SIG-M5 (cell line): ENCODE measurements at regions not wholly inside any gene's neighbourhood (a gene's known extent, or its start where the extent isn't known, plus 50 kb on each side); places are given as distances from the start of the nearest gene placed in this dataset.

ENCODE experiments used
- DNase-seq: peaks from one replicate; lab custom pipeline; 2025; lab: John Stamatoyannopoulos, UW

DNA sequence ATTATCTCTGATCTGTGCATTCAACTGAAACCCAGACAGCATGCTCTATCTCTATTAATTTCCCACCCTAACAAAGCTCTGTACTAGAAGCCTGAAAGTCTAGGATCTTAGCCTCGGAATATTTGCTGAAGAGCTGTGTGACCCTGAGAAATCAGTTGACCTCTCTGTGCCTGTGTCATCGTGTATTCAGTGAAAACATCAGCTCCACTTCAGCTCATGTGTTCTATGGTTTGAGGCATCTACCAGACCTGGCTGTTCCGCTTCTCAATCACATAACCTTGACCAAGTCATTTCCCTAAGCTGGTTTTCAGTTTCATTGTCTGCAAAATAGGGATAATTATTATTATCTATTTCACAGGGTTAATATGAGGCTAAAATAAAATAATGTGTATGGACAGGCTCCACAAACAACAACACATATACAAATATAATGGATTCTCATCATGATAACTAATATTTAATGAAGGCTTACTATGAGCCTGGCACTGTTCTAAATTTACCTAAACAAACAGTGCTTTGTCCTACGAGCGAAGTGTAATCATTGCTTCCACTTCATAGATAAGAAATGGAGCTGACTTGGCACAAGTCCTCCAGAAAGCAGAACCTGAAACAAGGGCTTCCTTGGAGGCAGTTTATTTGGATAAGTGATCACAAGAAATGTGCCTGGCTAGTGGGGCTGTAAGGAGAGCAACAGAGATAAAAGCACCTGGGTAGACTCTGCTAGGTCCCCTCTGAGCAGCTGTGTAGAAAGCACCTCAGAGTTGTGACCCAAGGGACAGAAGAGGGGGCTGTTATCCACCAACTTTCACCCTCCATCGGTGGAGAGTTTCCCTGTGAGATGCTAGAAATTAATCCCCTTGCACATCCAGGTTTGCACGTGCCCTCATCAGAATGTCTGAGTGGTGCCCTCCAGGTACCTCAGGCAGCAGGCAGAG is 356.9 kb downstream of the RAB28 start:
- DNase-seq, result no peak

DNA sequence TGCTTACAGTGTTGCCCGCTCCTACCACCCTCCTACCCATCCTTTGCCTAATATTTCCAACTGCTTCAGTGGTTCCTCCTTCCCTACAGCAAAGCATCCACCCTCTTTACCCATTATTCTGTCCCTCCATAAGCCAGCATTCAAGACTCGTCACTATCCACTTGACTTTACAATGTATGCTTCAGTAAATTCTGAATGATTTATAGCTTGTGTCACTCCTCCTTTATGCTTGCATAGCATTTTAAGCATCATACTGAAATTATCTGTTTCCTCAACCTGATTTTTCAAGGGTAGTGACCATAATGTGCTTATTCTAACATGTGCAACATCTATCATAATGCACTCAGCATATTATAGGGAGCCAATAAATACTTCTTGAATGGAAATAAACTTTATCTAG is 365.5 kb downstream of the RAB28 start:
- DNase-seq, result no peak

DNA sequence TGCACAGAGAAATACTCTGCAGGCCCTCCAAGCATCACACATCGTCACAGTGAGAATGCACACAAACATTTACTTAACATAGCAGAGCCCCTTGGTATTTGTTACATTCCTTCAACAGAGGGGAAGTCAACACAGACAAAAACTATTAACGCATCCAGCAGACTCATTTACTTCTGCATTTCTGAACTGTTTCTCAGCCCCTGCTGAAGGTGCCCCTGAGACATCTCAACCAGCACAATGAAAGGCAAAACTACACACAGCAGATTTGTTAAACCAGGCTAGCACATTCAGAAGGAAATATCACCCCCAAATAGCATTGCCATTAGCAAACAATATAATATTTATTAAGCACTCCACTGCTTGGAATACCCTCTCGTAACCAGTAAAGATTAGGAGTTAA is 367.0 kb downstream of the RAB28 start:
- DNase-seq, result no peak

GRCh38 chr4:13112030-13112429 is 372.1 kb downstream of the RAB28 start:
- DNase-seq, result no peak

DNA sequence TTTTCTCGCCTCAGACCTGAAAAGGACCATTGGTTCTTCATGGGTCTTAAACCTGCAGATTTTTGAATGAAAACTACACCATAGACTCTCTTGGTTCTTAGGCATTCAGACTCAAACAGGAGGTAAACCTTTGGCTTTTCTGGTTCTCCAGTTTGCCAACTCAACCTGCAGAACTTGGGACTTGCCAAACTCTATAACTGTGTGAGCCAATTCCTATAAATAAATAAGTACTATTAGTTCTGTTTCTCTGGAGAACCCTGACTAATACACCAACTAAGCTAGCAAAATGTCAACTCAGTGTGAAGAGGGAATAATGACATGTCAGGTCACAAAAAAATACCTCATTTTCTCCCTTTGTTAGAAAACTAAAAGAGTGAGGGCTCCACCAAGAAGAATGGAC is 374.6 kb downstream of the RAB28 start:
- no peak for DNase-seq

DNA sequence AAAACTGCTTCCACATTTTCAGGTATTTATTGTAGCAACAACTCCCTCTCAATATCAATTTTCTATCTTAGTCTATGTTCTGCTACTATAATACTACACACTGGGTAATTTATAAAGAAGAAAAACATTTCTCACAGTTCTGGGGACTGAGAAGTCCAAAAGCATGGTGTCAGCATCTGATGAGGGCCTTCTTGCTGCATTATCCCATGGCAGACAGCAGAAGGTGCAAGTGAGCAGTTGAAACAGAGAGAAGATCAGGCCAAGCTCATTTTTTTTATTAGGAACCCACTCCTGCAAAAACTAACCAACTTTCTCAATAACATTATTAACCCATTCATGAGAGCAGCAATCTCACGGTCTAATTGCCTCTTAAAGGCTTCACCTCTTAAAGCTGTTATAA is 376.0 kb downstream of the RAB28 start:
- DNase-seq, result no peak

GRCh38 chr4:13103382-13104015 is 380.6 kb downstream of the RAB28 start:
- DNase-seq, result no peak

- no peak for DNase-seq
These were observed 381.9 kb downstream of the RAB28 start for GRCh38 chr4:13102092-13102742.

DNA sequence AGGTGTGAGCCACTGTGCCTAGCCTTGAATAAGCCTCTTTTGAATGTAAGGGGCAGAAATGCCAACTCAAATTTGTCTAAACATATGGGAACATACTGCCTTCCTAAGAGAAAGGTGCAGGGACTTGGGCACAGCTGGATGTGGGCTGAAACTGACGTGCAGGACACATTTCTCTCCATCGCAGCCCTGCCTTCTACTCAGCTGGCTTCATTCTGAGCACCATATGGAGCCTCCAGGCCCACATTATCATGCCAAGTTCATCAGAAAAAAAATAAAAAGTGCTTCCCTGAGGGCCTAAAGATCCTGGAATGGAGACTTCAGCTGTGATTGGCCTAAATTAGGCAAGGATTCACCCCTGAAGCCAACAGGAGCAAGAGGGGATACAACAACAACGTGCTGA is 386.2 kb downstream of the RAB28 start:
- DNase-seq, result no peak

DNA sequence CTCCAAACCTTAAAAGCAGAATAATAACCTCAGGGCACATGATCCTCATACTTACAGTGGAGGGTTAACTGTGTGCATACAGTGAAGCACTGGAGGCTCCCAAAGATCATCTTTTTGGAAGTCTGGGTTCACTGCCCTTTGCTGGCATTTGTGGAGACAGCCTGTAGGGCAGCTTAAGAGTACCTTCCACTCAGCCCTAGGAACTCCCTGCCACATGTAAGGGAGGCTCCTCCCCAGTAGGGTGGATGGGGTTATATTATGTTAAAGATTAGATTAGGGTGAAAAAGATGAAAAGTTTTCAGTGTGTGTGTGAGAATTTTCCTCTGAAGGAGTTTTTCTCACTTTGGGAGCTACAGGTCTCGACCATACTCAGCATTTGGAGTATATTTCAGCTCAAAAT is 388.4 kb downstream of the RAB28 start:
- DNase-seq, result no peak

DNA sequence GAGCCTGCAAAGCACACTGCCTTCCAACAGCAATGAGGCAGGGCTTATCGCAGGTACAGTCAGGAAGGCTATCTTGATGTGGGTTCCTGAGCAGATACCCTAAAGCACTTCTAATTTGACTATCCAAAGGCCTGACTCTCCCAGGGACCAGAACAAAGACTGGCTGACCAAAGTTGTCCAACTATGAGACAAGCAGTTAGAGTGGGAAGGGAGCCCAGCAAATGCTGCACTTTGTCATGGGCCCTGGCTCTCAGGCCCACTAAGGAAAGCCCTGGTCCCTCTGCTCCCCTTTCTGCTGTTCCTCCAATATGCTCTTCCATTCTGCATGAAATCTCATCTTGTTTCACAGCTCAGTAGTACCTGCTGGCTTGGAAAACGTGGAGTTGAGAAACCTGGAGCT is 391.0 kb downstream of the RAB28 start:
- DNase-seq, result no peak

GRCh38 chr4:13092702-13093101 is 391.4 kb downstream of the RAB28 start:
- DNase-seq, result no peak

DNA sequence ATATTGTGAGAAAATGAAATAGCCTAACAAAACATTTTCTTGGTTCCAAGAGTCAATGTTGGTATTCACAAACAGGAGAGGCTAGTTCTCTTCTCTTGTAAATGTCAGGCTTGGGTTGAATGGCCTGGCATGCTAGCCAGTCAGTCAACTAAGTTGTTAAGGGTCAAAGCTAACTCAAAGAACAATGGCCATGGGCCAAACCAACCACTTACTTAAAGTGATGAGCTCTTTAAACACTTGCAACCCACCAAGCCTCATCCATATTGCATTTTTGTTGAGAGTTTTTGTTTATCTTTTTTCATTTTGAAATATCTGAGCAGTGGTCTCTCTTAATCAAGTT is 394.5 kb downstream of the RAB28 start:
- DNase-seq, result no peak

- no peak for DNase-seq
These were observed 395.1 kb downstream of the RAB28 start for GRCh38 chr4:13088726-13089658.

GRCh38 chr4:13087041-13087440 is 397.1 kb downstream of the RAB28 start:
- no peak for DNase-seq

- DNase-seq, result no peak
These were observed 399.9 kb downstream of the RAB28 start for GRCh38 chr4:13084210-13084609.

GRCh38 chr4:13081830-13082229 is 402.3 kb downstream of the RAB28 start:
- no peak for DNase-seq

- no peak for DNase-seq
These were observed 417.1 kb downstream of the RAB28 start for GRCh38 chr4:13067077-13067476.

DNA sequence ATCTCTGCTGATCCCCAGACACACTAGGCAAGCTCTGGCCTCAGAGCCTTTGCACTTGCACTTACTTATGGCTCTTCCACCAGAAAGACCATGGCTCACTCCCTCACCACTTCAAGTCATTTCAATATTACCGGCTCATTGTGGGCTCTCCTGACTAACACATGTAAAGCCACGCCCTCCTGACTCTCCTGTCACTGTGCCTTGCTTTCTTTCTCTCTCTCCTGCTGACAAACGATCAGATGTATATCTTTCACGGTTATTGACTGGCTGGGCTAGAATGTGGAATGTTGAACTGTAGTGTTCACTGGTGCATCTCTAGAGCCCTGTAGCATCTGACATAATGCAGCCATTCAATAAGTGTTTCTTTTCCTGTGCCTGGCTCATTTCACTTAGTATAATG is 425.1 kb downstream of the RAB28 start:
- no peak for DNase-seq

DNA sequence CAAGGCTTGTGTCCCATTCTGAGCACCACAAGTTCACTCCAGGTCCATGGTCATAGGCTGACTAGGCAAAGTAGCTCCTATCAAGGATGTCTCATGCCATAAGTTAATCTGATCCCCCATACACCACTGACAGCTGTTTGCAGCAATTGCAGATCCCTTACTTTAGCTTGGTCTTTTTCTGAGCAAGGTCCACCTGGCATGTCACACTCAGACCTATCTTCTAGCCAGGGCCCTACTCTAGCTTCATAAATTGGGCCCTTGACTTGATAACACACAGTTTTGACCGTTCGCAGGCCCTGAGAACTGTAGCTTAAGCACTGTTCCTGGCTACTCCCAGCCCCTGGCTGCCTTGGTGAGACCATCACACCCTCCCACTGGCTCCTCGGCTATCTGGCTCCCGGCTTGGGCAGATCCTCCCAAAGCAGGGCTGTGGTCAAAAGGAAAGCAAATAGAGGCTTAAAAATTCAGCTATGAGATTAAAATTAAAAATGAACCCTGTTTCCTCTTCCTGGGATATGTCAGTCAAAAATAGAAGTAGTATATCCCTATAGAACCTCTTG is 427.4 kb downstream of the RAB28 start:
- DNase-seq, result no peak

GRCh38 chr4:13054420-13054970 is 429.6 kb downstream of the RAB28 start:
- no peak for DNase-seq
